Sigmoid colon (tissue), 3 donors: ENCODE measurements at regions not wholly inside any gene's neighbourhood (a gene's known extent, or its start where the extent isn't known, plus 50 kb on each side); places are given as distances from the start of the nearest gene placed in this dataset.

Experiments
- CTCF ChIP-seq, 4 experiments: fragments of 450-650 bp in 3 of 4; fragments of 200-600 bp in 1 of 4; IDR thresholded peaks; one replicate each; pipeline ENCODE4 v1.5.1; 2016 to 2019; ENCODE audit warnings: antibody characterized with exemption in 4 of 4, mild to moderate bottlenecking in 3 of 4, moderate library complexity in 2 of 4
- POLR2A ChIP-seq, 2 donors: fragments of 450-650 bp; IDR thresholded peaks; one replicate each; pipeline ENCODE4 v1.6.1; 2016; ENCODE audit warnings: antibody characterized with exemption in 2 of 2, mild to moderate bottlenecking in 2 of 2, moderate library complexity in 2 of 2

- TF ChIP-seq POLR2A (IDR thresholded peaks at IDR 0.05) = no peak
- no peak for TF ChIP-seq CTCF (IDR thresholded peaks at IDR 0.05)
These were observed 138.7 kb downstream of the RXFP2 start for GRCh38 chr13:31878052-31878451.
